ENCODE measurements at regions not wholly inside any gene's neighbourhood (a gene's known extent, or its start where the extent isn't known, plus 50 kb on each side); places are given as distances from the start of the nearest gene placed in this dataset.

DNA sequence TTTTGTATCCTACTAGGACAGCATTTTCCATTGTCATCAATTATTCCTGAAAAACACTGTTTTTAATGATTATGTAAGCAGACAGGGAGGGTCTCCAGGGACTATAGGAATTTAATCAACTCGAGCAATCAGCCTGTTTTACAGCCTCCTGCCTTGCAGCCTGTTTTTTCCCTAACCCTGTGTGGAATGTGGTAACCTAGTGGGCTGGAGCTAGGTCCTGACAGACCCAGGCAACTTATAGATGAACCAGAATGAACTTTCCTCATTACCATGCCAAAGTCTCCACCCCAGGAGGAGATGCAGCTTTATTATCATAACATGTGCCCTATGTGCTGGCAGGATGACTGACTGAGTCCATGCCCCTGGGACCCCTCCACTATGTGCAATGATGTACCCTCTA, 375.1 kb downstream of the BMP4 start:
- intact Hi-C loops (cut with DNase I), result no loop called here
- no peak overlapping the region for H3K27ac ChIP-seq
- no peaks in the 10 kb centered on the region for H3K9me3 ChIP-seq
- H3K36me3 ChIP-seq, result no peaks in the 10 kb centered on the region
- no peaks in the 10 kb centered on the region for H3K27me3 ChIP-seq
- 54 to 68% methylated on average over 1 of the region's 1 CpG for WGBS, 2 donors
- H3K4me1 ChIP-seq, result no peaks in the 10 kb centered on the region
- DNase-seq, result no peak
- no peak for TF ChIP-seq POLR2A (IDR thresholded peaks at IDR 0.05)
- H3K4me3 ChIP-seq (replicated peaks in 1 of 3), result no peak overlapping the region

- Histone ChIP-seq H3K4me1 (no peaks in the 10 kb centered on the region), H3K4me3 (replicated peaks in 1 of 3) (no peak overlapping the region), H3K9me3 (no peaks in the 10 kb centered on the region), H3K36me3 (no peaks in the 10 kb centered on the region), H3K27ac (no peak overlapping the region), H3K27me3 (no peaks in the 10 kb centered on the region)
- WGBS, 2 donors, result 72 to 75% methylated on average over 5 of the region's 5 CpGs
- no peak for DNase-seq
- no peak for TF ChIP-seq POLR2A (IDR thresholded peaks at IDR 0.05)
- TF ChIP-seq, protein P1, sequence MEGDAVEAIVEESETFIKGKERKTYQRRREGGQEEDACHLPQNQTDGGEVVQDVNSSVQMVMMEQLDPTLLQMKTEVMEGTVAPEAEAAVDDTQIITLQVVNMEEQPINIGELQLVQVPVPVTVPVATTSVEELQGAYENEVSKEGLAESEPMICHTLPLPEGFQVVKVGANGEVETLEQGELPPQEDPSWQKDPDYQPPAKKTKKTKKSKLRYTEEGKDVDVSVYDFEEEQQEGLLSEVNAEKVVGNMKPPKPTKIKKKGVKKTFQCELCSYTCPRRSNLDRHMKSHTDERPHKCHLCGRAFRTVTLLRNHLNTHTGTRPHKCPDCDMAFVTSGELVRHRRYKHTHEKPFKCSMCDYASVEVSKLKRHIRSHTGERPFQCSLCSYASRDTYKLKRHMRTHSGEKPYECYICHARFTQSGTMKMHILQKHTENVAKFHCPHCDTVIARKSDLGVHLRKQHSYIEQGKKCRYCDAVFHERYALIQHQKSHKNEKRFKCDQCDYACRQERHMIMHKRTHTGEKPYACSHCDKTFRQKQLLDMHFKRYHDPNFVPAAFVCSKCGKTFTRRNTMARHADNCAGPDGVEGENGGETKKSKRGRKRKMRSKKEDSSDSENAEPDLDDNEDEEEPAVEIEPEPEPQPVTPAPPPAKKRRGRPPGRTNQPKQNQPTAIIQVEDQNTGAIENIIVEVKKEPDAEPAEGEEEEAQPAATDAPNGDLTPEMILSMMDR (IDR thresholded peaks at IDR 0.05), result no peak
- intact Hi-C loops (cut with DNase I), result no loop called here
Measured at GRCh38 chr14:53571641-53572328, 384.8 kb downstream of the BMP4 start.

- WGBS, 2 donors, result 83 to 87% methylated on average over 9 of the region's 9 CpGs
- no peak for TF ChIP-seq POLR2A (IDR thresholded peaks at IDR 0.05)
- TF ChIP-seq, protein P1 (IDR thresholded peaks at IDR 0.05), result no peak
- no peaks in the 10 kb centered on the region for H3K4me1 ChIP-seq
- no peak for DNase-seq
- no peak overlapping the region for H3K4me3 ChIP-seq (replicated peaks in 1 of 3)
- H3K27ac ChIP-seq, result no peak overlapping the region
- no peaks in the 10 kb centered on the region for H3K9me3 ChIP-seq
- no peaks in the 10 kb centered on the region for H3K36me3 ChIP-seq
- no peaks in the 10 kb centered on the region for H3K27me3 ChIP-seq
- intact Hi-C loops (cut with DNase I), result no loop called here
Measured at GRCh38 chr14:53570411-53571387, 385.9 kb downstream of the BMP4 start.

- WGBS, 2 donors, result 73 to 82% methylated on average over 2 of the region's 2 CpGs
- intact Hi-C loops (cut with DNase I), result no loop called here
- TF ChIP-seq POLR2A (IDR thresholded peaks at IDR 0.05), result no peak
- TF ChIP-seq, protein P1 (IDR thresholded peaks at IDR 0.05), result no peak
- Histone ChIP-seq H3K36me3 (no peaks in the 10 kb centered on the region), H3K4me1 (no peaks in the 10 kb centered on the region), H3K4me3 (replicated peaks in 1 of 3) (no peak overlapping the region), H3K27me3 (no peaks in the 10 kb centered on the region), H3K9me3 (no peaks in the 10 kb centered on the region), H3K27ac (no peak overlapping the region)
- no peak for DNase-seq
Measured at GRCh38 chr14:53569446-53569845, 387.2 kb downstream of the BMP4 start.

DNA sequence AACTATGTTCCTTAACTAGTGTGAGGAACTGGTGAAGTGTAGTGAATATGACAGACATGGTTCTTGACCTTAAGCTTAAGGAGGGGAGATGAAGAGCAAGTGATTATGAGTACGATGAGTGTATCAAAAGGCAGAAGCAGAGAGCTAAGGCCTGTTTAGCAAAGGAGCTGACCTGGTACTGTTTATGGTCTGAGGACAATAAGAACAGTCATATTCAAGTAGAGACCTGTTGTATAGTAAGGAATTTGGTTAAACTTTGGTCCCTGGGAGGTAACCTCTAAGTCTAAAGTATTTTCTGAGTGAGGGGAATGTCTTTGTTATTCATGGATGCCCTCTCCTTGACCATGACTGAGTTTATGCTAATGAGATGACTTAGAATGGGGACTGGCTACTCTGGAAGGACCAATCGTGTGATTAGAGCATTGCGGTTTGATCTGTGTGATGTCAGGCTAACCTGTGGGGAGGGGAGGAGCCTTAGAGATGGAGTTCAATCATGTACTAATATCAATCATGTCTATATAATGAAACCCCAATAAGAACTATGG, 389.3 kb downstream of the BMP4 start:
- H3K4me1 ChIP-seq, result no peaks in the 10 kb centered on the region
- TF ChIP-seq POLR2A (IDR thresholded peaks at IDR 0.05), result no peak
- TF ChIP-seq, protein P1 (IDR thresholded peaks at IDR 0.05), result no peak

More for the DNA sequence above, 389.3 kb downstream of the BMP4 start:
- H3K9me3 ChIP-seq, result no peaks in the 10 kb centered on the region
- no peak overlapping the region for H3K4me3 ChIP-seq (replicated peaks in 1 of 3)
- no peak overlapping the region for H3K27ac ChIP-seq
- H3K27me3 ChIP-seq, result no peaks in the 10 kb centered on the region
- WGBS, 2 donors, result 95 to 96% methylated on average over 3 of the region's 3 CpGs
- intact Hi-C loops (cut with DNase I), result no loop called here
- no peaks in the 10 kb centered on the region for H3K36me3 ChIP-seq
- no peak for DNase-seq

All from thyroid gland (tissue), 4 donors.